HG03064 (cell line): ENCODE measurements at regions not wholly inside any gene's neighbourhood (a gene's known extent, or its start where the extent isn't known, plus 50 kb on each side); places are given as distances from the start of the nearest gene placed in this dataset.

Source experiments
- ATAC-seq: cut with Tn5 transposase; IDR thresholded peaks from one replicate; pipeline ENCODE4 v1.9.1; 2021; ENCODE audit warnings: low read depth; ENCODE audit not compliant: unreplicated experiment

DNA sequence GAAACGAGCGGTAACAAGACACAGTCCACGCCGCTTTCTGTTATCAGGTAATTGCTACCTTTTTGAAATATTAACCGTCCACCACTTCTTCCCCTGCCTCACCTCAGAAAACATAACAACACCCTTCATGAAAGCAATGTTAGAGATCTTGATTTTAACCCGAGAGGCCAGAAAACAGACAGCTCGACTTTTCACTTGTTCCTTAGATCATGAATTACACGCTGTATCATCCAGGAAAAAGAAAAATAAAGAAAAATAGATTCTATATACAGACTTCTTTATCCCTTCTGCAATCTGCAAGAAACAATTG lies 957.1 kb upstream of the SOX9 start:
- ATAC-seq: no peak

DNA sequence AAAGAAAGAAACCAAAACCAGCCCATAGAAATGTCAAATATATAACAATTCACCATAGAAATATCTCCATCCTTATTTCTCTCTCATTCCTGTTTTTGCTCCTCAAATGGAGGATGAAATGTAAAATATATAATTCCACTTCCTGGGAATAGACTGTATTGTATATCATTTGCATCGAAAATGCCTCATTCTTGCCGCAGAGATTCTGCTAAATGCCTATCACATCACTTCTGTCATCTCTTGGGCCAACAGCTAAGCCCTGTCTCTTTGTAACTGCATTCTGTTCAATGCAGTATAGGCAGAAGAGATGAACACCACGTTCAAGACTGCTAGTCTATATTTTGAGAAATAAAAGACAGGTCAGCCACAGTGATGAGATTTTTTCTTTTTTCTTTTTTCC lies 956.3 kb upstream of the SOX9 start:
- no peak for ATAC-seq

DNA sequence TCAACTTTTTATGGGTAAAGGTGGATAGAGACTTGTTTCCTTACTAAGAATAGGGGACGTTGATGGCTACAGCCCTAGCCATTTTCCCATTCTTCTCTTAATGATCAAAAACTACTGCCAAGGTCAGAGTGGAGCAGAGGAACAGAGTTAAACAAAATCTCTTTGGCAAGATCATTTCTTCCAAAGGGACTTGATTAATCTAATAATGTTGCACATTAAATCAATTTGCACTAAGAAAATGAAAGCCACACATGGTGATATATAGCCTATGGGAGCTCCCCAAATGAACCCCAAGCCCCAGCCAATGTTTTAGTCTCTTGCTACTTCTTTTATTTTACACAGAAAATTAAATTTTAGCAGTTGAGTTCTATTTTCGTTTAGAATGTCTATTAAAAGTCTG lies 954.5 kb upstream of the SOX9 start:
- no peak for ATAC-seq

DNA sequence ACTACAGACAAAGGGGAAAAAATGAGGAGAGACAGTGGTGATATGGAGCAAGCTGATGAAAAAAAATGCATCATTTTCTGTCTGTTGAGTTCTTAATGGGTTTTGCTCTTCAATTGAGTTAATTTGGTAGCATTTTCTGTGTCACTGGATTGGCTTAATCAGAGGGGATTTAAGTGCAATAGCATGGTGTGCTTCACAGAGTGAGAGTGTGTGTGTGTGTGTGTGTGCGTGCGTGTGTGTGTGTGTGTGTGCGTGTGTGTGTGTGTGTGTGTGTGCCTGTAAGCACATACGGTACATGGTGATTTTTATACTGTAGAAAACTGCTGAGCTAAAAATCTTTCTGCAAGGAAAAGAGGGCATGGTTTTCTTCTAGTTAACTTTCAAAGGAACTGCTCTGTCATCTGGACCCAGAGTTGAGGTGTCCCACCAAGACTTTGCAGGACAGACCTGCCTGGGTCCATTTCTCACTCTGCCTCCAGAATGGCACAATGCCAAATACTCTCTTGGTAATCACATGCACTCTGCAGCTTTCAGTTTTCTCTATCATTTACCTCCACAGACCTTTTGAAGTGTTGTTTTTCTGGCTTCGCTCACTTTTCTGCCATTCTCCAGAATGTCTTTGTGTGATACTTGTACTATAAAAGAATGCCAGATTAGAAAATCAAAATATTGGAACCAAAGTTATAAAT lies 952.6 kb upstream of the SOX9 start:
- no peak for ATAC-seq

DNA sequence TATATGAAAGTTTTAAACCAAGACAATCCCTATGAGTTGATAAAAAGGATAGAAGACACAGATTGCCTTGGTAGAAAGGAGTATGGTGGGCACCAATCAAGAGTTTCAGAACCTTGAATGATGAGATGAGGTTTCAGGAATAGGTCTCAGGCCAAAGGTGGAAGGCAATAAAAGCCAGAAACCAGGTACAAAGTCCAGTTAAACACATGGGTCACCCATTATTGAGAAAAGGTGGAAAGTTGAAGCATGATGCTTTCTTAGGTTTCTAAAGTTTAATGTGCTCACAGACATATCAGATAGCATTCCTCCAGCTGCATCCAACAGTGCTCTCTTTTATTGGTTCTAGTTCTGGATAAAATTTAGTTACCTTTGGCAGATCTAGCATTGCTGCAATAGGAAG lies 950.8 kb upstream of the SOX9 start:
- ATAC-seq: no peak

DNA sequence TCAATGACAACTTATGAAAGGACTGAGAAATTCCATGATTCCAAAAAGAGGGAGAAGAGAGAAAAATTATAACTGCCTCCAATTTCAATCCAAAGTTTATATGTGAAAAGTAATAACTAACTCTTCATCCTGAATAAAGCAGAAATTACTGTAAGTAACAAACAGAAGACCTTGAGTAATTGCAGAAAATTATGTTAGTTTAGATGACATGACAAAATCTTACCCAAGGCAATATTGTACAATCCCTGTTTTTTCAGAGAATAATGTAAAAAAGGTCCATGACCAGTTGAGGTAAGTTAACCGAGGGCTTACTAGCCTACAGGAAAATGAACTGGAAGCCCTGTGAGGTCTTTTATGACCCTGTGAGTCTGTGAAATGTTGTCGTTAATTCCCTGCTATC lies 949.5 kb upstream of the SOX9 start:
- ATAC-seq: no peak

DNA sequence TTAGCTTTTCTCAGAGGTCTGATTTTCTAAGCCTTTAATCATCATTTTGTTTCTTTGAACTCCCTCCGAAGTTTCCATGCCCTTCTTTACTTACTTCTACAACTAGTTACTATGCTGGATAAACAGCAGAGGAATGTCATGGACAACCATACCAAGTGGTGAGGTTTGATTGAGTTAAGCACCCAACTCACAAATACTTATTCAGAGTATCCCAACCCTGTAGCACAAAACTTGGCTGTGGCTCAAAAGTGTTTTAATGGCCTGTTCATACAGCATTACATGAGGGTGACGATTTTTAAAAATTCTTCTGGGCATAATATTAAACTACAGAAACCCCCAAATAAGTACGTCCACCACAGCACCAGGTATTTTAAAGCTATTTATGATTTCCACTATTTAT lies 946.8 kb upstream of the SOX9 start:
- ATAC-seq: no peak

DNA sequence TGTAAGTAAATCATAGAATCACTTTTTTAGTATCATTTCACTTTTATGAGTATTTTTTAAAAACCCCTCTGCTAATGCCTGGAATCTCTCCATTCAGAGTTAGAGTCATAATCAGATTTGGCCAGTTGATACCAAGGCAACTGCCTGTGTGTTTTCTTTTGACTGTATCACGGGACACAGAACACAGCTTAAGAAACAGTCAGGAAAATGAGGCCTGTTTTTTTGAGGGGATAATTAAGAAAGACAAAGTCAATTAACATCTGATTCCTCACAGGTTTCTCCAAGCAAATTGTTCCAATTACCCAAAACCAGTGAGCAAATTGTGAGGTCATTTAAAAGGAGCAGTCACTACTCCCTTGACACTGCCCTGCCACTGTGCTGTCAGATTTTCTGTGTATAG lies 944.5 kb upstream of the SOX9 start:
- no peak for ATAC-seq

DNA sequence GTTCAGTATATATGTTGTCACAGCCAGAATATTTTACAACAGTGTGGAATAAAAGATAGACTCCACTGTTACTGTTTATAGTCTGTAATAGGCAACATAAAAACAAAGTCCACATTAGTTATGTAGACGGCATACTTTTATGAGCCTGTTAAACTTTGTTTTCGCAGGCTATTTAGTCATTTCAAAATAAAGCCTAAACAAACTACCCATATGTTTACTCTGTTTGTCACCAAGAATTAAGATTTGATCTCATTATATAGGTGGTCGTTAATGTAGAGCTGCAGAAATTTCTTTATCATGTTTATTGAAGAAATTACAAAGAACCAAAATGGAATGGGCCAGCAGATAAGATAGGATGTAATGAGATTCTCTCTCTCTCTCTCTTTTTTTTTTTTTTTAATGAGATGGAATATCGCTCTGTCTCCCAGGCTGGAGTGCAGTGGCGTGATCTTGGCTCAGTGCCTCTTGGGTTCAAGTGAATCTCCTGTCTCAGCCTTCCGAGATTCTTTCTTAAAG lies 943.8 kb upstream of the SOX9 start:
- ATAC-seq: no peak

DNA sequence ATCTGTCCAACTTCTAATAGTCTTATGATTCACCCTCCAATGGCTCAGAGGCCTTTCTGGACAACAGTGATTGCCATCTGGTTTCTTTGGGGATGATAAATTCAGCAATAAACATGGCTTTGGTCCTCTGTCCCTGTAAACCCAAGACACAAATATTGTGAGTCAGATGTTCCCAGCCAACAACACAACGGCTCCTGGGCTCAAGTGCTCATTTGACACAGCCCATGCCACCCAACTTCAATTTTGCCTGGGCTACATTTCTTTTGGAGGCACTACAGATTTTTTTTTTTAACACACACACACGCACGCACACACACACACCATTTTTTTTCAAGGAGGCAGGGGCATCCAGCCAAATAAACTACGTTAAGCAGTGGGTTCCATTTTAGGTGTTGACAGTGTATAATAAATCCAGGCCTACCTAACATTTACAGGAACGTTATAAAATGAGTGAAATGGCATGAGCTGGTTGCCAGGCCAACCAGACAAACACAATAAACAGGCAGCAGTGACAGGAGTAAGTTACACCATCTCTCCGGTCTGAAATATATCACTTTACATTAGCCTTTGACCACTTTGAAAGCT lies 939.9 kb upstream of the SOX9 start:
- ATAC-seq: no peak

DNA sequence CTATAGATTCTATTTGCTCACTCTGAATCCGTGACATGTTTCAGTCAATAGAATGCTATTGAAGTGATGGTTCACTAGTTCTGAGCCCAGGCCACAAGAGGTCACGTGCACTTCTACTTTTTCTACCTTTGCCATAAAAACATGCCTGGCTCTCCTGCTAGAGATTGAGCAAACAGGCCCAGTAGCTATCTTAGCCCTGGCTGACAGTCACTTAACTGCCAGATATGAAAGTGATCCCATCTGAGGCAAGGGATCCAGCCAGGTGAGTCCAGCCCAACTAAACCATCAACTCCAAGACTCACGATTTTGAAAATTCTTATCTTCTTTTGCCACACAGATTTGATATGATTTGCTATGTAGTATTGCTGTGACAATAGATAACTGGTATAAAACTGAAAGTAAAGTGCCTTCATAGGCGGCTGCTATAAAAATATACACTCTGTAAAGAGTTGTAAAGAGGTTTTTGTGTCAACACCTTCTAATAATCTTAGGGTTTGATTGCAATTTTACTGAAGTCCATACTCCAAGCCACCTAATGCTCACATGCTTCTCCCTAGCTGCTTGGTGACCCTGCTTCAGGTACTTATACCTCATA lies 937.7 kb upstream of the SOX9 start:
- no peak for ATAC-seq

DNA sequence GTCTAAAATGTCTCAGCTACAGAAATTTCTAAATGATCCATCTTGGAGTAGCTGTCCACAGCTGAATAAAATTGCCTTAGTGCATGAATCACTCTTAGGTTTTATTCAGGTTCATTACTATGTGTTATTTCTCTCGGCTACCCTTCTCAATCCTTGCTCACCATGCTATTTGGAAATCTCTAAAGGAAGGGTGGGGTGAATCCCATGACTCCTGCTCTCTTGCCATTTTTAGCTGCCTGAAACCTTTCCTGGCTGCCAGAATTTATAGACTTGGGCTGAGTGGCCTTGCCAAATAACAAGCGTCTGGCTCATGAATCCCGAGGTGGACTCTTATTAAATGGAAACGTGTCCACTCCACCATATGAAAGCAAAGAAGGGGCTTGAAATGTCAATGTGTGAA lies 936.1 kb upstream of the SOX9 start:
- ATAC-seq: no peak

DNA sequence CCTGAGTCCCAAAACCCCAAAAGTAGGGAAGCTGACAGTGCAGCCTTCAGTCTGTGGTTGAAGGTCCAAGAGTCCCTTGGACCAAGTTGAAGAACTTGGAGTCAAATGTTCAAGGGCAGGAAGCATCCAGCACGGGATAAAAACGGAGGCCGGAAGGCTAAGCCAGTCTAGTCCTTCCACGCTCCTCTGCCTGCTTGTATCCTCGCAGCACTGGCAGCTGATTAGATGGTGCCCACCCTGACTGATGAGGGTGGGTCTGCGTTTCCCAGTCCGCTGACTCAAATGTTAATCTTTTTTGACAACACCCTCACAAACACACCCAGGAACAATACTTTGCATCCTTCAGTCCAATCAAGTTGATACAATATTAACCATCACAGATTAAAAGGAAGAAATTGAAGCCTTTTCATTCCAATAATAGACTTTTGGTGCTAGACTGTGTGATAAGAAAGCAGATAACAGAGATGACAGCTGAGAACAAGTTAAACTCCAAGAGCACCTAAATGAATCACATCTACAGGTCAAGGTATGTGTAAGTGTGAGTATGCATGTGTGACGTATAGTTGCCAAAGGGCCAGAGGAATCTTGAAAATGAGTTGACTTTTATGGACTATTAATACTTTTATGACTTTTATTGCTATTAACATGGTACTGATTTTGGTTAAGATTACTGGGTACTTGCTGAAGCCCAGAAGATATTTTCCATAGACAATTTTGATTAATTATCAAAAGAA lies 933.5 kb upstream of the SOX9 start:
- ATAC-seq: no peak

DNA sequence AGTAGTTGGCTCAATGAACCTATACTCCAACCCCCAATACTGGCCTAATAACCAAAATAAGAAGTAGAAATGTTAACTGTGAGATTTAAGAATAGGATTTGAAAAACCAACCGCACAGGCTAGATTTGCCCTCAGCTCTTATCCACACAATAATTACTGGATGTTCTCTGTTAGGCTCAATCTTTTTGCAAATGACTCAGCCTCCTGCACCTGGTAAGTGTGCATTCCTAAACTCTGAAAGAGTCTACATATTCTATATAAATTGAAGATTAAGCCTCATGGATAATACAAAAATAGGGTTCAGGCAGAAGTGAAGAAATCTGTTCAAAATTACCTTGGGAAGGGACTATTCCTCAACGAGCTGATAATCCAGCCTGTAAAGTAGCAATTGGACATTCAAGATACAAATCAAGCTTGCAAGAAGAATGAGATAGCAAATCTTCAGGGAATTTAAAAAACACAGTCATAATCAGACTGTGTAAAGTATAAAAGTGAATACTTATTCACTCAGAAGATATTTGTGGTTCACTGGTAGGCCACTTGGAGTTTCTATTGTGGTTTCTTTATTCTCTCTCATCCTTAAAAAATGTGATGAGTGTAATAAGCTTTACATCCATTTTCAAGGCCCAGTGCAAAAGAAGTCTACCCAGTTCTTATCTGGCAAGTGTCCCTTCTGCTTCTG lies 931.9 kb upstream of the SOX9 start:
- no peak for ATAC-seq

DNA sequence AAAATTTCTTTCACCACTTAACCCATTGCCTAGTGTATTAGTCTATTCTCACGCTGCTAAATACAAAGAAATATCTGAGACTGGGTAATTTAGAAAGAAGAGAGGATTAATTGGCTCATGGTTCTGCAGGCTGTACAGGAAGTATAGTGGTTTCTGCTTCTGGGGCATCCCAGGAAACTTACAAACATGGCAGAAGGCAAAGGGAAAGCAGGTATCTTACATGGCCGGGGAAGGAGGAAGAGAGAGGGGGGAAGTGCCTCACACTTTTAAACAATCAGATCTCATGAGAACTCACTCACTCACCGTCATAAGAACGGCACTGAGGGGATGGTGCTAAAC lies 931.4 kb upstream of the SOX9 start:
- ATAC-seq: no peak

DNA sequence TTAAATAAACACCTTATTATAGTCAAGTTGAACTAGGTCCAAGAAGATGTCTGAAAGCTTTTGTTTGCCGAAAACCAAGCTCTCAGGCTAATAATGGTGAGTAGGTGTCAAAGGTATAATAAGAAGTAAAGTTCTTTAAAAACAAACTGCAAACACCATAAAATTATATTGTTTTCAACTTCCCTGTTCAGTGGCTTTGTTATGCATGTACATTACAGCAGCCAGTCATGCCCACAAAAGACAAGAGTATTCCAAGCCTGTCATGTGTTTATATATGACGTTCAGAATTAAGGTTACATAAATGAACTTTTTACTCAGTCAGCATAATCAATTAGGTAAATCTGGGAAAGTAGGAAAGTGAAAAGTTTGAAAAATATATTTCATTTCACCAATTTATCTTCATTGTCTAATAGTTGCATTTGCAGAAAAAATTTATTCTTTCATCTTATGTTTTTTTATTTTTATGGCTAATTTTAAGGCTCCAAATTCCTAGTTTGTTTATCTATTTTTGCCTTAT lies 928.7 kb upstream of the SOX9 start:
- ATAC-seq: no peak

DNA sequence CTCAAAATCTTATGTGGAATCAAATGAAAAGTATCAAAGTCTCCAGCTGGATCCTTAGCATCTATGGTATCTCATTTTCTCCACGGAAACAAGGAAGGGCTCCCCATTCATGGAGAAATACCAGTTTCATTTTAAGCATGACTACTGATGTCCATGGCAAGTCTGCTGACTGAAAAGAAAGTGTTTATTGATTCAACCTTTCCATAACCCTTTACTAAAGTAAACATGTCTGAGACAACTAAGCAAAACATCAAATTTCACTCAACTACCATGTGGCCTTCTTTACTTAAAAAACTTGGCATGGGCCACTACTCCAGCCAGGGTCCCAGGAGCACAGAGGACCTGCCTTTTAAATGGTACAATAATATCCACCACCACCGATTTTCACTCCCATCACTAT lies 928.0 kb upstream of the SOX9 start:
- no peak for ATAC-seq

DNA sequence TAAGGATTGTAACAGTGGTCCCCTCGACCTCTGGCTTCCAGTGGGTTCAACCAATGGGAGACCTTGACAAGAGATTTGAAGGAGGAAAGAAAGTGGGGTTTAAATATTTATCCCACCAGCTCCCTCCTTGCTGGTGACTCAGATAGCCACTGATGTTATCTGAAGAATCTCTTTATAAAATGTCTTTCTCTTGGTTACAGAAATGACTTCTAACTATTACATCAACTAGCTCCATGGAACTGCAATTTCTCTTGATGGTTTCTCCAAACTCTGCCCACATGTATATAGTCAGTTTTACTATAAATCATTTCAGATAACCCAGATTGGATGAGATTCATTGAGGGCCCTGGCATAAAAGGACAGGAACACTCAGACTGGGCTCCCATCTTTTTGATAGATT lies 920.2 kb upstream of the SOX9 start:
- no peak for ATAC-seq

DNA sequence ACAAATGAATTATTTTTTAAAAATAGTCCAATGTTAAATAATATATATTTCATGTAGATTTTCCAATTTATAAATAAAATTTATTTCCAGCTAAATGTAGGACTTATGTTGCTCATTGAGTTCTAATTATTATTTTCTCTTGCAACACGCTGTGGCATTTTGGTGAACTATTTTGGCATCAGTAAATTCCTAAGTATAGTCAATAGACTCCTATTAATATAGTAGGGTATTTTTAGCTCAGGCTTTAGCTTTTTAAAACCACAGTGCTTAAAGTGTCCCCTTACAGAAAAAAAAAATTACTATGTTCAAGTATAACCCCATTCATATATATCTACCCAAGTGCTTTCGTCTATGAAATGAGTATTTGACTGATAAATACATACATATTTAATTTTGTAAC lies 919.2 kb upstream of the SOX9 start:
- ATAC-seq: no peak

DNA sequence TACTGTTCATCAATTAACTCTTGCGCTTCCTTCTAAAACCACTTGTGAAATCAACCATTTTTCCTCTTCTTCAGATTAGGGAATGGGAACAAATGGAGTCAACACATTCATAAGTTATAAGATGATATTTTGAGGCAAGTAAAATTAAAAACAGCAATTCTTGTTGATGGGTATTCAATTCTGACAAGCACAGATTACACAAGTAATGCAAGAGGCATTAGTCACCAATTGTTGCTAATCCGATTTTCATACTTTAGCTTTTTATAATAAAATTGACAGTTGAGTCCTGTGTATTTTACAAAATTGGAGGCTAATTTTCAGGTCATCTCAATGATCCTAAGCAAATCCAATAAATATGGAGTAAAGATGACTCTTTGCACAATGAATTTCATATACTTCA lies 918.4 kb upstream of the SOX9 start:
- ATAC-seq: no peak

DNA sequence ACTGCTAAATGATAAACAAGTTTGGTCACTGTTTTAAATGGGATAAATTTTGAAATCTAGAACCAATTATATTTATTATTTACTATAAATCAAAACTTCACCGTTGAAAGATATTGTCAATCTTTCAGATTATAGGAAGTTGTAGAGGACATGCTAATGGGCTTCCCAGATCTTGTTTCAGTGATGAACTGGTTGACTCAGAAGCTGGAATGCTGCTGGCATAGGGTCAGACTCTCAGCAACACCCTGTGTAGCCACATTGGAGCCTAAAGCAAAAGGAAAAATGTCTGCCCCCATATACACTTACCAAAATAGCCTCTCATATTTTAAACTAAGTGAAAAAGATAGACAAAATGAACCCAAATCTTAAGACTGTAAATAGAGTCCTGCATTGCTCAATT lies 916.9 kb upstream of the SOX9 start:
- no peak for ATAC-seq
